HepG2 (cell line): ENCODE measurements at regions not wholly inside any gene's neighbourhood (a gene's known extent, or its start where the extent isn't known, plus 50 kb on each side); places are given as distances from the start of the nearest gene placed in this dataset.

Source experiments
- ATAC-seq: fragments of 200-7000 bp; cut with Tn5 transposase; 3 replicates; pipeline ENCODE4 v1.9.1; 2020; ENCODE audit warnings: mild to moderate bottlenecking, moderate library complexity
- BruUV-seq: library from RNA; stranded (reverse); fragments of 400-500 nt; replicated peaks from 2 replicates; lab custom pipeline; 2021; lab: Mats Ljungman, UMichigan
- CTCF ChIA-PET: fragments of 300-600 bp; formaldehyde crosslinking; extraction: SDS; loops from one replicate; lab custom pipeline; 2021; ENCODE audit warnings: low total read pairs, inconsistent platforms, low intra/inter-chr PET ratio; lab: Yijun Ruan, JAX
- POLR2A ChIA-PET: fragments of 350-600 bp; sonication (Branson Sonifier 250); formaldehyde crosslinking; loops from one replicate; lab custom pipeline; 2020; ENCODE audit warnings: antibody characterized with exemption, inconsistent platforms; lab: Yijun Ruan, JAX
- DNase-seq: peaks from one replicate; pipeline ENCODE4 v3.0.0-alpha.2; 2015; ENCODE audit warnings: low spot score
- FAIRE-seq: peaks from 3 replicates; lab custom pipeline; 2011; peaks lifted over from hg19 to GRCh38; lab: Jason Lieb, UNC
- H2AFZ ChIP-seq: one replicate; pipeline ENCODE4 v1.6.1; 2011; ENCODE audit warnings: low read length, inconsistent platforms
- H3K27ac ChIP-seq: fragments of 300-600 bp; 3 replicates; pipeline ENCODE4 v1.8.0; 2011; ENCODE audit warnings: mixed run types, mild to moderate bottlenecking, mixed read lengths, low read length, inconsistent platforms; ENCODE audit not compliant: insufficient read depth; ENCODE audit errors: extremely low read length
- H3K27me3 ChIP-seq, 2 experiments: fragments of 200-600 bp in 1 of 2; 2 replicates in 1 of 2; 3 replicates in 1 of 2; pipeline versions ENCODE4 v1.6.0 to v1.8.0; 2011; ENCODE audit warnings: low read length in 2 of 2, mild to moderate bottlenecking in 2 of 2, moderate library complexity in 2 of 2, inconsistent platforms in 1 of 2; ENCODE audit not compliant: insufficient read depth in 2 of 2, control insufficient read depth in 1 of 2
- H3K36me3 ChIP-seq, 2 experiments: fragments of 200-600 bp in 1 of 2; replicated peaks in 1 of 2; 2 replicates in 1 of 2; 3 replicates in 1 of 2; pipeline versions ENCODE4 v1.5.1 to v1.8.0; 2011; ENCODE audit warnings: low read length in 2 of 2, inconsistent platforms in 1 of 2; ENCODE audit not compliant: insufficient read depth in 2 of 2, control insufficient read depth in 1 of 2
- H3K4me1 ChIP-seq: 2 replicates; pipeline ENCODE4 v1.5.1; 2012; ENCODE audit warnings: low read length, inconsistent platforms; ENCODE audit not compliant: insufficient read depth
- H3K4me2 ChIP-seq: 2 replicates; pipeline ENCODE4 v1.6.0; 2011; ENCODE audit warnings: low read depth, low read length, inconsistent platforms
- H3K4me3 ChIP-seq, 3 experiments: fragments of 200-600 bp in 1 of 3; sonication (generic), shearing (Covaris generic) in 1 of 3; replicated peaks in 1 of 3; 2 replicates each; pipeline ENCODE4 v1.5.1; 2011 to 2016; ENCODE audit warnings: low read length in 3 of 3, inconsistent platforms in 2 of 3, low read depth in 2 of 3, mild to moderate bottlenecking in 2 of 3, control low read depth in 1 of 3, mixed read lengths in 1 of 3; ENCODE audit not compliant: insufficient read depth in 1 of 3
- H3K79me2 ChIP-seq: one replicate; pipeline ENCODE4 v1.6.1; 2011; ENCODE audit warnings: low read length, inconsistent platforms; ENCODE audit not compliant: insufficient read depth
- H3K9ac ChIP-seq: 2 replicates; pipeline ENCODE4 v1.6.0; 2011; ENCODE audit warnings: mild to moderate bottlenecking, low read depth, low read length, inconsistent platforms; ENCODE audit not compliant: insufficient read depth
- H3K9me3 ChIP-seq: 2 replicates; pipeline ENCODE4 v1.5.1; 2012; ENCODE audit warnings: mild to moderate bottlenecking, low read length
- H4K20me1 ChIP-seq: 2 replicates; pipeline ENCODE4 v1.6.0; 2011; ENCODE audit warnings: inconsistent platforms, mild to moderate bottlenecking, low read length, moderate library complexity; ENCODE audit not compliant: insufficient read depth
- ATF7 ChIP-seq, 2 experiments: fragments of 450-650 bp in 1 of 2; sonication (generic) in 1 of 2; formaldehyde crosslinking in 1 of 2; IDR thresholded peaks; 2 replicates each; pipeline versions ENCODE4 v1.4.0 to v1.6.1; 2016 to 2020; ENCODE audit warnings: antibody characterized with exemption in 1 of 2, mild to moderate bottlenecking in 1 of 2, missing genetic modification reagents in 1 of 2
- PHF21A ChIP-seq: sonication (generic); formaldehyde crosslinking; IDR thresholded peaks from 2 replicates; pipeline ENCODE4 v1.5.0; 2020; ENCODE audit warnings: mild to moderate bottlenecking, missing genetic modification reagents
- POLR2AphosphoS2 ChIP-seq: IDR thresholded peaks from 2 replicates; pipeline ENCODE4 v1.6.1; 2011; ENCODE audit warnings: low read depth, low read length, improper control_type of control experiment
- RFXANK ChIP-seq: IDR thresholded peaks from 2 replicates; pipeline ENCODE4 v1.6.1; 2016
- SMARCE1 ChIP-seq: fragments of 450-650 bp; IDR thresholded peaks from 2 replicates; pipeline ENCODE4 v1.6.1; 2017; ENCODE audit warnings: borderline replicate concordance
- TOE1 ChIP-seq: sonication (generic); formaldehyde crosslinking; IDR thresholded peaks from 2 replicates; pipeline ENCODE4 v1.4.0; 2020; ENCODE audit warnings: mild to moderate bottlenecking, missing genetic modification reagents
- ZFP36 ChIP-seq: fragments of 150-350 bp; IDR thresholded peaks from 2 replicates; pipeline ENCODE4 v1.6.1; 2018; ENCODE audit warnings: borderline replicate concordance, low read length, low read depth; ENCODE audit not compliant: partially characterized antibody
- ZIK1 ChIP-seq: sonication (generic); formaldehyde crosslinking; IDR thresholded peaks from 2 replicates; pipeline ENCODE4 v1.5.0; 2020; ENCODE audit warnings: mild to moderate bottlenecking, low read depth, missing genetic modification reagents, borderline replicate concordance
- ZNF251 ChIP-seq: sonication (generic); formaldehyde crosslinking; IDR thresholded peaks from 2 replicates; pipeline ENCODE4 v1.9.0; 2021; ENCODE audit warnings: mild to moderate bottlenecking, missing genetic modification reagents
- ZNF263 ChIP-seq: sonication (generic); formaldehyde crosslinking; IDR thresholded peaks from 2 replicates; pipeline ENCODE4 v1.4.0; 2020; ENCODE audit warnings: missing genetic modification reagents
- ZNF343 ChIP-seq: sonication (generic); formaldehyde crosslinking; IDR thresholded peaks from 2 replicates; pipeline ENCODE4 v1.4.0; 2020; ENCODE audit warnings: mild to moderate bottlenecking, missing genetic modification reagents
- ZNF354B ChIP-seq: sonication (generic); formaldehyde crosslinking; IDR thresholded peaks from 2 replicates; pipeline ENCODE4 v1.8.0; 2022; ENCODE audit warnings: mild to moderate bottlenecking, missing genetic modification reagents
- ZNF556 ChIP-seq: sonication (generic); formaldehyde crosslinking; IDR thresholded peaks from 2 replicates; pipeline ENCODE4 v1.4.0; 2020; ENCODE audit warnings: mild to moderate bottlenecking, missing genetic modification reagents, borderline replicate concordance
- ZSCAN22 ChIP-seq: sonication (generic); formaldehyde crosslinking; IDR thresholded peaks from 2 replicates; pipeline ENCODE4 v1.4.0; 2020; ENCODE audit warnings: mild to moderate bottlenecking, missing genetic modification reagents
- WGBS: methylation state at CpG from one replicate; pipeline ENCODE4 v1.1.6; 2017; ENCODE audit warnings: low lambda C conversion rate; 5-methylcytosine and 5-hydroxymethylcytosine counted together
- in situ Hi-C: cut with HindIII; loops from 2 replicates; pipeline ENCODE4 v1.10.0; 2017; ENCODE audit warnings: low pct_unique_long_range_greater_than_20kb; ENCODE audit not compliant: extremely low pct_ligation_motif_present
- intact Hi-C: fragments of 100-400 bp; cut with micrococcal nuclease; formaldehyde crosslinking; loops from one replicate; pipeline ENCODE4 v1.10.0; 2022; ENCODE audit not compliant: unreplicated experiment
- TF ChIP-seq, protein P1 (sequence below): sonication (generic); formaldehyde crosslinking; conservative IDR thresholded peaks from 2 replicates; pipeline ENCODE4 v1.8.0; 2022; ENCODE audit warnings: missing genetic modification reagents
- TF ChIP-seq, protein P2 (sequence below): sonication (generic); formaldehyde crosslinking; IDR thresholded peaks from 2 replicates; pipeline ENCODE4 v1.5.1; 2020; ENCODE audit warnings: mild to moderate bottlenecking, missing genetic modification reagents
- TF ChIP-seq, protein P3 (sequence below): sonication (generic); formaldehyde crosslinking; IDR thresholded peaks from 2 replicates; pipeline ENCODE4 v1.9.0; 2022; ENCODE audit warnings: low read depth, missing genetic modification reagents
- TF ChIP-seq, protein P4 (sequence below): sonication (generic); formaldehyde crosslinking; IDR thresholded peaks from 2 replicates; pipeline ENCODE4 v1.5.0; 2020; ENCODE audit warnings: missing genetic modification reagents

DNA sequence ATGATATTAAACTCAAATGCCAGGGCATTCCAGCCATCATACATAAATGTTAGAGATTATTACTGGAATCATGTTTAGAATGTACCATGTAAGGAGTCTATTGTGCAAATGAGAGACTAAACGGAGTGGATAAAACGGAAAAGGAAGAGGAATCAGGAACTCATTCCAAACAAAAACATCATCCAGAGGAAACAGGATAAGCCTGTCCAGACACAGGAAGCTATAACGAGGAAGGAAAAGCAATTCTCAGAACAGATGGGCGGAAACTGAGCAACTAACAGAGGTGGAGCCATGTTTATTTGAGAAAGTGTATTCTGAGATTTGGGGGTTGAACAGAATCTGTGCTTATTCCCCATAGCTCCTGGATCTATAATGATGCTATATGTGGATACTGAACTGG lies 52.3 kb upstream of the TRIM24 start:
- H3K9me3 ChIP-seq, result no peaks in the 10 kb centered on the region
- BruUV-seq, result no TSS peak
- H4K20me1 ChIP-seq, result no peaks in the 10 kb centered on the region
- in situ Hi-C loops, result no loop called here
- intact Hi-C loops, result no loop called here
- WGBS, result 96% methylated on average over 4 of the region's 4 CpGs
- H3K4me3 ChIP-seq, result no peak overlapping the region
- DNase-seq (no peak), FAIRE-seq (no peak), ATAC-seq (no peak)
- no peaks in the 10 kb centered on the region for H3K36me3 ChIP-seq
- H2AFZ ChIP-seq, result no peak overlapping the region
- no peaks in the 10 kb centered on the region for H3K79me2 ChIP-seq
- H3K27ac ChIP-seq, result no peak overlapping the region
- no peak overlapping the region for H3K9ac ChIP-seq
- H3K4me1 ChIP-seq, result no peaks in the 10 kb centered on the region
- ChIA-PET POLR2A (no interaction called here), CTCF (no interaction called here)
- H3K4me2 ChIP-seq, result no peak overlapping the region
- no peaks in the 10 kb centered on the region for H3K27me3 ChIP-seq
- TF ChIP-seq, protein P1, sequence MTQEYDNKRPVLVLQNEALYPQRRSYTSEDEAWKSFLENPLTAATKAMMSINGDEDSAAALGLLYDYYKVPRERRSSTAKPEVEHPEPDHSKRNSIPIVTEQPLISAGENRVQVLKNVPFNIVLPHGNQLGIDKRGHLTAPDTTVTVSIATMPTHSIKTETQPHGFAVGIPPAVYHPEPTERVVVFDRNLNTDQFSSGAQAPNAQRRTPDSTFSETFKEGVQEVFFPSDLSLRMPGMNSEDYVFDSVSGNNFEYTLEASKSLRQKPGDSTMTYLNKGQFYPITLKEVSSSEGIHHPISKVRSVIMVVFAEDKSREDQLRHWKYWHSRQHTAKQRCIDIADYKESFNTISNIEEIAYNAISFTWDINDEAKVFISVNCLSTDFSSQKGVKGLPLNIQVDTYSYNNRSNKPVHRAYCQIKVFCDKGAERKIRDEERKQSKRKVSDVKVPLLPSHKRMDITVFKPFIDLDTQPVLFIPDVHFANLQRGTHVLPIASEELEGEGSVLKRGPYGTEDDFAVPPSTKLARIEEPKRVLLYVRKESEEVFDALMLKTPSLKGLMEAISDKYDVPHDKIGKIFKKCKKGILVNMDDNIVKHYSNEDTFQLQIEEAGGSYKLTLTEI (CRISPR knock-in tag), result no peak
- TF ChIP-seq ZIK1 (CRISPR knock-in tag), result no peak
- no peak for TF ChIP-seq ATF7 (IDR thresholded peaks at IDR 0.05)
- TF ChIP-seq ATF7 (CRISPR knock-in tag; IDR thresholded peaks at IDR 0.05), result no peak
- TF ChIP-seq ZNF556 (CRISPR knock-in tag), result no peak
- no peak for TF ChIP-seq ZNF354B (CRISPR knock-in tag)
- TF ChIP-seq, protein P2, sequence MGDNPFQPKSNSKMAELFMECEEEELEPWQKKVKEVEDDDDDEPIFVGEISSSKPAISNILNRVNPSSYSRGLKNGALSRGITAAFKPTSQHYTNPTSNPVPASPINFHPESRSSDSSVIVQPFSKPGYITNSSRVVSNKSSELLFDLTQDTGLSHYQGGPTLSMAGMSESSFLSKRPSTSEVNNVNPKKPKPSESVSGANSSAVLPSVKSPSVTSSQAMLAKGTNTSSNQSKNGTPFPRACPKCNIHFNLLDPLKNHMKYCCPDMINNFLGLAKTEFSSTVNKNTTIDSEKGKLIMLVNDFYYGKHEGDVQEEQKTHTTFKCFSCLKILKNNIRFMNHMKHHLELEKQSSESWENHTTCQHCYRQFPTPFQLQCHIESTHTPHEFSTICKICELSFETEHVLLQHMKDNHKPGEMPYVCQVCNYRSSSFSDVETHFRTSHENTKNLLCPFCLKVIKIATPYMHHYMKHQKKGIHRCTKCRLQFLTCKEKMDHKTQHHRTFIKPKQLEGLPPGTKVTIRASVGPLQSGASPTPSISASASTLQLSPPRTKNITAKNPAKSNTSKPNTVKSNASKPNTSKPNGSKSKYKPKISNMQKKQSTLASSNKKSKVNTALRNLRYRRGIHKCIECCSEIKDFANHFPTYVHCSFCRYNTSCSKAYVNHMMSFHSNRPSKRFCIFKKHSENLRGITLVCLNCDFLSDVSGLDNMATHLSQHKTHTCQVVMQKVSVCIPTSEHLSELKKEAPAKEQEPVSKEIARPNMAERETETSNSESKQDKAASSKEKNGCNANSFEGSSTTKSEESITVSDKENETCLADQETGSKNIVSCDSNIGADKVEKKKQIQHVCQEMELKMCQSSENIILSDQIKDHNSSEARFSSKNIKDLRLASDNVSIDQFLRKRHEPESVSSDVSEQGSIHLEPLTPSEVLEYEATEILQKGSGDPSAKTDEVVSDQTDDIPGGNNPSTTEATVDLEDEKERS, result no peak
- TF ChIP-seq ZFP36, result no peak
- no peak for TF ChIP-seq RFXANK (CRISPR knock-in tag)
- no peak for TF ChIP-seq SMARCE1
- TF ChIP-seq POLR2AphosphoS2, result no peak
- no peak for TF ChIP-seq TOE1 (CRISPR knock-in tag)
- no peak for TF ChIP-seq ZNF343
- no peak for TF ChIP-seq ZNF251 (CRISPR knock-in tag)
- TF ChIP-seq, protein P3, sequence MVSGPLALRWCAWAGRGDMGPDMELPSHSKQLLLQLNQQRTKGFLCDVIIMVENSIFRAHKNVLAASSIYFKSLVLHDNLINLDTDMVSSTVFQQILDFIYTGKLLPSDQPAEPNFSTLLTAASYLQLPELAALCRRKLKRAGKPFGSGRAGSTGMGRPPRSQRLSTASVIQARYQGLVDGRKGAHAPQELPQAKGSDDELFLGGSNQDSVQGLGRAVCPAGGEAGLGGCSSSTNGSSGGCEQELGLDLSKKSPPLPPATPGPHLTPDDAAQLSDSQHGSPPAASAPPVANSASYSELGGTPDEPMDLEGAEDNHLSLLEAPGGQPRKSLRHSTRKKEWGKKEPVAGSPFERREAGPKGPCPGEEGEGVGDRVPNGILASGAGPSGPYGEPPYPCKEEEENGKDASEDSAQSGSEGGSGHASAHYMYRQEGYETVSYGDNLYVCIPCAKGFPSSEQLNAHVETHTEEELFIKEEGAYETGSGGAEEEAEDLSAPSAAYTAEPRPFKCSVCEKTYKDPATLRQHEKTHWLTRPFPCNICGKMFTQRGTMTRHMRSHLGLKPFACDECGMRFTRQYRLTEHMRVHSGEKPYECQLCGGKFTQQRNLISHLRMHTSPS, result no peak
- TF ChIP-seq ZSCAN22 (CRISPR knock-in tag), result no peak
- TF ChIP-seq PHF21A (CRISPR knock-in tag), result no peak
- no peak for TF ChIP-seq ZNF263 (CRISPR knock-in tag)
- TF ChIP-seq, protein P4, sequence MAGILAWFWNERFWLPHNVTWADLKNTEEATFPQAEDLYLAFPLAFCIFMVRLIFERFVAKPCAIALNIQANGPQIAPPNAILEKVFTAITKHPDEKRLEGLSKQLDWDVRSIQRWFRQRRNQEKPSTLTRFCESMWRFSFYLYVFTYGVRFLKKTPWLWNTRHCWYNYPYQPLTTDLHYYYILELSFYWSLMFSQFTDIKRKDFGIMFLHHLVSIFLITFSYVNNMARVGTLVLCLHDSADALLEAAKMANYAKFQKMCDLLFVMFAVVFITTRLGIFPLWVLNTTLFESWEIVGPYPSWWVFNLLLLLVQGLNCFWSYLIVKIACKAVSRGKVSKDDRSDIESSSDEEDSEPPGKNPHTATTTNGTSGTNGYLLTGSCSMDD (CRISPR knock-in tag), result no peak
